ENCODE measurements at regions not wholly inside any gene's neighbourhood (a gene's known extent, or its start where the extent isn't known, plus 50 kb on each side); places are given as distances from the start of the nearest gene placed in this dataset.

DNA sequence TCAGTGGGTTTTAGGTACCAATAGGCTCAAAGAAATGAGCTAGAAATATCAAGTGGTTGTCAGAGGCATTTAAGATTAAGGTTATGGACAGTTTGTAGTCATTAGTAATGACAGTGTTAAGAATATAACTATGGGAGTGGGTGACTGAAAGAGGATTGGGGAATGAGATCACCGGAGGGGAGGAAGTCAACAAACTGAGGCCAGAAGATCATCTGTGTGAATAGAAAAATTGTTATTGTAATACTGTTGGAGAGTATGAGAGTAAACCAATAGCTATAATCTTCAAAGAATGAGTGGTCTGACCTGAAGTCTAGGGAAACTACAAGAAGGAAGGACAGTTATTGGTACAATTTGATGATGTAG lies 197.1 kb downstream of the TANC2 start:
- TF ChIP-seq, protein P1, sequence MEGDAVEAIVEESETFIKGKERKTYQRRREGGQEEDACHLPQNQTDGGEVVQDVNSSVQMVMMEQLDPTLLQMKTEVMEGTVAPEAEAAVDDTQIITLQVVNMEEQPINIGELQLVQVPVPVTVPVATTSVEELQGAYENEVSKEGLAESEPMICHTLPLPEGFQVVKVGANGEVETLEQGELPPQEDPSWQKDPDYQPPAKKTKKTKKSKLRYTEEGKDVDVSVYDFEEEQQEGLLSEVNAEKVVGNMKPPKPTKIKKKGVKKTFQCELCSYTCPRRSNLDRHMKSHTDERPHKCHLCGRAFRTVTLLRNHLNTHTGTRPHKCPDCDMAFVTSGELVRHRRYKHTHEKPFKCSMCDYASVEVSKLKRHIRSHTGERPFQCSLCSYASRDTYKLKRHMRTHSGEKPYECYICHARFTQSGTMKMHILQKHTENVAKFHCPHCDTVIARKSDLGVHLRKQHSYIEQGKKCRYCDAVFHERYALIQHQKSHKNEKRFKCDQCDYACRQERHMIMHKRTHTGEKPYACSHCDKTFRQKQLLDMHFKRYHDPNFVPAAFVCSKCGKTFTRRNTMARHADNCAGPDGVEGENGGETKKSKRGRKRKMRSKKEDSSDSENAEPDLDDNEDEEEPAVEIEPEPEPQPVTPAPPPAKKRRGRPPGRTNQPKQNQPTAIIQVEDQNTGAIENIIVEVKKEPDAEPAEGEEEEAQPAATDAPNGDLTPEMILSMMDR (IDR thresholded peaks at IDR 0.05): no peak
- no peak for TF ChIP-seq POLR2A (IDR thresholded peaks at IDR 0.05)
